ENCODE measurements at regions not wholly inside any gene's neighbourhood (a gene's known extent, or its start where the extent isn't known, plus 50 kb on each side); places are given as distances from the start of the nearest gene placed in this dataset.
"Not testable (repeated sequence)": the region's sequence is repeated elsewhere in the genome, so short reads cannot be mapped to it uniquely, and the experiment has no call there.

GRCh38 chr9:22170556-22170955 is 161.5 kb upstream of the CDKN2B start:
- FAIRE-seq, result no peak

- FAIRE-seq, result no peak
Measured at GRCh38 chr9:22170990-22171670, 162.0 kb upstream of the CDKN2B start.

GRCh38 chr9:22171691-22172090 is 162.6 kb upstream of the CDKN2B start:
- no peak for FAIRE-seq

- no peak for FAIRE-seq
Measured at GRCh38 chr9:22173908-22174307, 164.8 kb upstream of the CDKN2B start.

- no peak for FAIRE-seq
Measured at GRCh38 chr9:22175972-22176545, 167.0 kb upstream of the CDKN2B start.

- not testable (repeated sequence) for FAIRE-seq
Measured at GRCh38 chr9:22181021-22181420, 171.9 kb upstream of the CDKN2B start.

- FAIRE-seq, result no peak
Measured at GRCh38 chr9:22189471-22189870, 180.4 kb upstream of the CDKN2B start.

- FAIRE-seq, result not testable (repeated sequence)
Measured at GRCh38 chr9:22197000-22197399, 187.9 kb upstream of the CDKN2B start.

GRCh38 chr9:22198681-22199080 is 189.6 kb upstream of the CDKN2B start:
- no peak for FAIRE-seq

GRCh38 chr9:22201256-22201655 is 192.2 kb upstream of the CDKN2B start:
- FAIRE-seq, result no peak

GRCh38 chr9:22203371-22204138 is 194.4 kb upstream of the CDKN2B start:
- FAIRE-seq, result no peak

GRCh38 chr9:22204240-22204639 is 195.1 kb upstream of the CDKN2B start:
- FAIRE-seq, result no peak

GRCh38 chr9:22206833-22207232 is 197.7 kb upstream of the CDKN2B start:
- no peak for FAIRE-seq

GRCh38 chr9:22208846-22209585 is 199.9 kb upstream of the CDKN2B start:
- FAIRE-seq, result no peak

- no peak for FAIRE-seq
Measured at GRCh38 chr9:22210262-22210661, 201.2 kb upstream of the CDKN2B start.

GRCh38 chr9:22210936-22211335 is 201.8 kb upstream of the CDKN2B start:
- FAIRE-seq, result no peak

GRCh38 chr9:22211588-22212360 is 202.7 kb upstream of the CDKN2B start:
- no peak for FAIRE-seq

GRCh38 chr9:22214021-22214420 is 204.9 kb upstream of the CDKN2B start:
- no peak for FAIRE-seq

GRCh38 chr9:22214497-22215031 is 205.5 kb upstream of the CDKN2B start:
- no peak for FAIRE-seq

GRCh38 chr9:22215521-22215920 is 206.4 kb upstream of the CDKN2B start:
- FAIRE-seq, result no peak

- FAIRE-seq, result no peak
Measured at GRCh38 chr9:22216730-22217172, 207.6 kb upstream of the CDKN2B start.

- FAIRE-seq, result no peak
Measured at GRCh38 chr9:22217254-22217653, 208.1 kb upstream of the CDKN2B start.
